ENCODE measurements at regions not wholly inside any gene's neighbourhood (a gene's known extent, or its start where the extent isn't known, plus 50 kb on each side); places are given as distances from the start of the nearest gene placed in this dataset.
"Not testable (repeated sequence)": the region's sequence is repeated elsewhere in the genome, so short reads cannot be mapped to it uniquely, and the experiment has no call there.

DNA sequence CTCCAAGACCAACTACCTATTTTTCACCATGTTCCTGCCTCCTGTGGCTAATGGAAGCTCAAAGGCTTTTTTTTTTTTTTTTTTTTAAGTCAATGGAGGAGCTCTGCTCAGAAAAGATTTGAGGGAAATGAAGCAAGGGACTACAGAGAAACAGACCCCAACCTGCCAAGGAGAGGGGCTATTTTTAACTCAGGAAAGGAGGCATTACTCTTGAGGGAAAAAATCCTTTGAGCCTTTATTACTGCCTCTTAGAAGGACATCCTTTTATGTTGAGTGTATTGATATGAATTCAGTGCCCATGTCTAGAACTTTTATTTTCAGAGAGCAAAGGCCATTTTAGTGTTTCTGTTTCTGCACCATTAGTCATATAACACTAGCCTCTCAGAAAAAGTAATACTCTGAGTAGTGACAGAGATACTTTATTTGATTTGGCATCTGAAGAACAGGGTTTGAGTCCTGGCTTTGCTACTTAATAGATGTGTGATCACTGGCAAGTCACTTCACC, 68.1 kb upstream of the PCDH8 start:
- Histone ChIP-seq H3K36me3 (no peaks in the 10 kb centered on the region), H4K20me1 (no peaks in the 10 kb centered on the region), H3K9ac (no peak overlapping the region), H3K27me3 (no peaks in the 10 kb centered on the region), H3K4me1 (peaks cover 2% of the 10 kb centered on the region; the same call in 1 of the 2 replicates), H3K9me3 (peaks cover 4% of the 10 kb centered on the region; the same call in 1 of the 2 replicates), H3K4me3 (no peak overlapping the region), H3K27ac (no peak overlapping the region), H3K4me2 (no peak overlapping the region)
- TF ChIP-seq Cebpa-rat (IDR thresholded peaks at IDR 0.05), result no peak

DNA sequence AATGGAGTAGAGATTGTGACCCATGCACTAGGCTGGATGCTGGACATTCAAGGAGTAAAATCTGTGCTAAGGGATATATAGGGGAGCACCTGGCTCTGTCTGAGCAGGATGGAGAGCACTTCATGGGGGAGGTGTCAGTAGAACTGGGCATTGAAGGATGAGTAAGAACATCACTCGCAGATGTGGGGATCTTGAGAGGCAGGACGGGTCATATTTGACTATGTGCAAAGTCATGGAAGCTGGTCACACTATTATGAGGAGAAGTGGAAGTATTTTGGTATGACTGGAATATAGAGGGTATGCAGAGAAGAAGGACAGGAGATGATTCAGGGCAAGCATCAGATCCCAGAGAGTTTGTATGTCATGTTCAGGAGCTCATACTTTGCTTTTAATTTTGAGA, 62.9 kb upstream of the PCDH8 start:
- no peak overlapping the region for H3K4me2 ChIP-seq
- no peak for TF ChIP-seq Cebpa-rat (IDR thresholded peaks at IDR 0.05)
- H3K27me3 ChIP-seq, result no peaks in the 10 kb centered on the region
- H3K27ac ChIP-seq, result no peak overlapping the region
- no peaks in the 10 kb centered on the region for H3K36me3 ChIP-seq
- H3K9me3 ChIP-seq, result no peaks in the 10 kb centered on the region
- H3K4me3 ChIP-seq, result no peak overlapping the region
- H3K4me1 ChIP-seq, result no peaks in the 10 kb centered on the region
- no peaks in the 10 kb centered on the region for H4K20me1 ChIP-seq
- H3K9ac ChIP-seq, result no peak overlapping the region

DNA sequence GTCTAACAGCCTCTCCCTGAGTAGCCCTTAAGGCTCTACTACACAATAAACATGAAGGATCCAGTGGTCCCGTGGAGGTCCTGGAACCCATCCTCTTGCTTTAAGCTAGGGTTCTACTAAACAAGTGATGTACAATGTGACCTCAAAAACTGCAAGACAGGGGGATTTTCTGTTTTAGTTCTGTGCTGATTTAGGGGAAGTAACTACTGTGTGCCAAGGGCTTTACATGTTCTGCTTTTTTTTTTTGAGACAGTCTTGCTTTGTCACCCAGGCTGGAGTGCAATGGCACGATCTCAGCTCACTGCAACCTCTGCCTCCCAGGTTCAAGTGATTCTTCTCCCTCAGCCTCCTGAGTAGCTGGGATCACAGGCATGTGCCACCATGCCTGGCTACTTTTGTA, 61.9 kb upstream of the PCDH8 start:
- H3K4me2 ChIP-seq, H4K20me1 ChIP-seq, H3K9me3 ChIP-seq, H3K27me3 ChIP-seq, H3K4me1 ChIP-seq, H3K27ac ChIP-seq, H3K4me3 ChIP-seq, H3K9ac ChIP-seq, H3K36me3 ChIP-seq: not testable (repeated sequence)

DNA sequence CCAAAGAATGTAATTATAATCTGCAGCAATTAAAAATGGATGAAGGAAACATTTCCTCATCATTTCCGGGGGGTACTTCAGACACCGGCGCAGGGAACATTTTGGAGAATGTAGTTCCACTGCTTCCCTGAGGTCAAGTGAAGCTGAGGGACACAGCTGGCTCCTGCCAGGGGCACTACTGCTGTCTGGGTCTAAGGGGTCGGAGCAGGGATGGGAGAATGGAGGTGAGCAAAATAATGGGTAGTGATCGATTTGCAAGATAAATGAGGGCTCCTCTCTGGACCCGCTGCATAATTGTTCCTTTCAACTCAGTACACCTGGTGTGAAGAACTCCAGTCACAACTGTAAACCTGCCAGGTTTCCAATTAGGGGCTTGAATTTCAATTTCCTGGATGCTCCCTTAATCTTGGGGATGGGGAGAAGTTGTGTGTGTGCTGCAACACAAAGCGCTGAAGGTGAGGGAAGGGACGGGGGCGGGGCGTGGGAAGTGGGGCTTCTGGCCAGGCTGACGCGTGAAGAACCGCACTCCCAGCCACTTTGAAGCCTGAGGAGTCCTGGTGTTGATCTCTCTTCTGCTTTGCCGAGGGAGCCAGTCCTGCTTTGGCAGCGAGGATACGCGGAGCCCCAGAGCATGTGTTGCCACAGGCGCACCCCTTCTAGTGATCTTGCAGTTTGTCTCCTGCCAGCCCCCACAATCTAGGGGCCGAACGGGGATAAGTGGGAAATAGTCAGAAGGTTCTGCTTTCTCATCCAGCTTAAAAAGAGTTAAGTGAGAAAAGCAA, 57.9 kb upstream of the PCDH8 start:
- no peak overlapping the region for H3K4me3 ChIP-seq
- no peak for TF ChIP-seq Cebpa-rat (IDR thresholded peaks at IDR 0.05)
- H3K27ac ChIP-seq, result no peak overlapping the region
- no peak overlapping the region for H3K9ac ChIP-seq
- no peaks in the 10 kb centered on the region for H3K27me3 ChIP-seq
- H3K4me1 ChIP-seq, result no peaks in the 10 kb centered on the region
- no peak overlapping the region for H3K4me2 ChIP-seq
- H3K9me3 ChIP-seq, result no peaks in the 10 kb centered on the region
- H3K36me3 ChIP-seq, result no peaks in the 10 kb centered on the region
- H4K20me1 ChIP-seq, result no peaks in the 10 kb centered on the region

DNA sequence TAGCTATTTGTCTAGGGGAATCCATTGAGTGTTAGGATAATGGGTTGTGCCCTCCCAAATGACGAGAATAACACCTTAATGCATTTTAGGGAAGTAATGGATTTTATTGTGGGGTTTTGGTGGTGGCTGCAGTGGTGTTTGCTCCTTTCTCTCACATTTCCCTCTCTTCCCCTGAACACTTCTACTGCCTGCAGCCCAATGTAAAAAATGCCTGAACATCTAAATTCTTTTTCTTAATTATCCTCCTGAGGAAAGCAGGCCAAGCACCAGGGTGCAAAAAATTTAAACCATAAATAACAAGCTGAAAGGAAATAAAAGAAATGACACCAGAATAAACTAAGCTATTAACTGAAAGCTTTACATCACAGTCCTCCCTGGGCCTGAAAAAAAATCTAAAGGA, 57.3 kb upstream of the PCDH8 start:
- Histone ChIP-seq H4K20me1 (no peaks in the 10 kb centered on the region), H3K4me2 (no peak overlapping the region), H3K4me1 (no peaks in the 10 kb centered on the region), H3K27ac (no peak overlapping the region), H3K27me3 (no peaks in the 10 kb centered on the region), H3K9me3 (no peaks in the 10 kb centered on the region), H3K9ac (no peak overlapping the region), H3K36me3 (no peaks in the 10 kb centered on the region), H3K4me3 (no peak overlapping the region)
- TF ChIP-seq Cebpa-rat (IDR thresholded peaks at IDR 0.05), result no peak

DNA sequence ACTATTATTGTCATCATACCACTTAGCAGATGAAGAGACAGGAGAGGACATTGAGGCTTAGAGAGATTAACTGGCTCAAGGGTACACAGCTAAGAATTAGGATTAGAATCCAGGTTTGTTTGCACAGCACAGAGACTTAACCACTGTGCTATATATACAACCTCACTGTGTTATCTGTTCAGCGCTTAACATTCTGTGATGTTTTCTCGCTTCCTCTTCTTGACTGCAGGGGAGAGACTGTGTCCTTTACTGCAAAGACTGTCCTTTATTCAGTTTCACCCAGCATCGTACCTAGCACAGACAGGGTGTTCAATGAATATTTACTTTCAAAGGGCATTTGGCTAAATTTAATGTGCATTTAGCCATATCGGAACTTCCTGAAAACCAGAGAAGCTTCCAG, 54.9 kb upstream of the PCDH8 start:
- H3K27me3 ChIP-seq, result no peaks in the 10 kb centered on the region
- no peak overlapping the region for H3K4me2 ChIP-seq
- no peak overlapping the region for H3K27ac ChIP-seq
- H3K36me3 ChIP-seq, result no peaks in the 10 kb centered on the region
- H3K4me3 ChIP-seq, result no peak overlapping the region
- H3K4me1 ChIP-seq, result no peaks in the 10 kb centered on the region
- no peak overlapping the region for H3K9ac ChIP-seq
- H4K20me1 ChIP-seq, result no peaks in the 10 kb centered on the region
- no peaks in the 10 kb centered on the region for H3K9me3 ChIP-seq
- no peak for TF ChIP-seq Cebpa-rat (IDR thresholded peaks at IDR 0.05)

DNA sequence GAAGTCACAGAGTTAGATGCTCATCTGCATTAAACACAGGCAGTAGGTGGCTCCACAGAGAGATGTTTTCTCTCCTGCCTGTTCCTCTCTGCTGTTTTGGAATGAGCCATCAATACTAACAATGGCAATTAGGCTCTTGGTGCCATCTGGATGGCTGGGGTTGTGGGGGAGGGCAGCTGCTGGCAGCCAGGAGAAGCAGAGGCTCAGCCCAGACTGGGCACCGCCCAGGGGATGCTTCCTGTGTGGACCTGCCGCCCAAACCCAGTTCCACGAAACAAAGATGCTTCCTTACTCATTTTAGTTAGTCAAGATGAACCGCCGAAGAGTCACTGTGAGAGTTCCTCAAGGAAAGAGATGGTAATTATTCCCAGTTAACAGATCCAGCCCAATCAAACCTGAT, 50.8 kb upstream of the PCDH8 start:
- TF ChIP-seq Cebpa-rat (IDR thresholded peaks at IDR 0.05), result no peak
- no peaks in the 10 kb centered on the region for H3K36me3 ChIP-seq
- H3K4me3 ChIP-seq, result no peak overlapping the region
- no peaks in the 10 kb centered on the region for H3K9me3 ChIP-seq
- H3K27ac ChIP-seq, result no peak overlapping the region
- H4K20me1 ChIP-seq, result no peaks in the 10 kb centered on the region
- H3K4me2 ChIP-seq, result no peak overlapping the region
- no peaks in the 10 kb centered on the region for H3K27me3 ChIP-seq
- no peaks in the 10 kb centered on the region for H3K4me1 ChIP-seq
- no peak overlapping the region for H3K9ac ChIP-seq
